Heart left ventricle (tissue), 16 donors: ENCODE measurements at regions not wholly inside any gene's neighbourhood (a gene's known extent, or its start where the extent isn't known, plus 50 kb on each side); places are given as distances from the start of the nearest gene placed in this dataset.

Source experiments
- ATAC-seq, 4 donors: fragments of 200-7000 bp; cut with Tn5 transposase; one replicate each; pipeline ENCODE4 v1.9.1; 2020 to 2022; ENCODE audit warnings: moderate library complexity in 4 of 4, mild to moderate bottlenecking in 3 of 4, moderate number of reproducible peaks in 1 of 4
- DNase-seq, 5 donors: peaks; one replicate each; pipeline ENCODE4 v3.0.0-alpha.2; 2020
- H3K27ac ChIP-seq, 12 donors: fragments of 200-600 bp; sonication (generic) in 4 of 12; one replicate each; pipeline versions ENCODE4 v1.5.0 to v1.8.0; 2016 to 2022; ENCODE audit warnings: mild to moderate bottlenecking in 2 of 12
- H3K27me3 ChIP-seq, 9 donors: fragments of 200-600 bp; sonication (generic) in 2 of 9; one replicate each; pipeline versions ENCODE4 v1.5.1 to v1.8.0; 2016 to 2022; ENCODE audit warnings: mild to moderate bottlenecking in 3 of 9
- H3K36me3 ChIP-seq, 9 donors: fragments of 200-600 bp; sonication (generic) in 2 of 9; one replicate each; pipeline versions ENCODE4 v1.5.0 to v1.8.0; 2018 to 2022; ENCODE audit warnings: mild to moderate bottlenecking in 2 of 9
- H3K4me1 ChIP-seq, 12 donors: fragments of 200-600 bp; sonication (generic) in 4 of 12; one replicate each; pipeline versions ENCODE4 v1.5.0 to v1.8.0; 2016 to 2022; ENCODE audit warnings: mild to moderate bottlenecking in 3 of 12
- H3K4me3 ChIP-seq, 12 donors: fragments of 200-600 bp; sonication (generic) in 4 of 12; one replicate each; pipeline versions ENCODE4 v1.5.0 to v1.8.0; 2017 to 2022; ENCODE audit warnings: mild to moderate bottlenecking in 9 of 12, moderate library complexity in 4 of 12
- H3K9me3 ChIP-seq, 12 donors: fragments of 200-600 bp; sonication (generic) in 4 of 12; one replicate each; pipeline versions ENCODE4 v1.5.0 to v1.8.0; 2016 to 2022; ENCODE audit warnings: mild to moderate bottlenecking in 1 of 12
- CTCF ChIP-seq, 12 donors: fragments of 200-600 bp; sonication (generic) in 4 of 12; IDR thresholded peaks; one replicate each; pipeline versions ENCODE4 v1.5.0 to v1.8.0; 2018 to 2022; ENCODE audit warnings: antibody characterized with exemption in 12 of 12, mild to moderate bottlenecking in 5 of 12
- POLR2A ChIP-seq, 2 donors: fragments of 450-650 bp; IDR thresholded peaks; one replicate each; pipeline ENCODE4 v1.6.1; 2017; ENCODE audit warnings: antibody characterized with exemption in 2 of 2, mild to moderate bottlenecking in 2 of 2, moderate library complexity in 2 of 2
- WGBS, 4 donors: extraction: QIAGEN DNeasy Blood & Tissue Kit in 2 of 4; methylation state at CpG; one replicate each; pipeline versions ENCODE4 v1.1.5 to v1.1.7; 2013 to 2018; 5-methylcytosine and 5-hydroxymethylcytosine counted together
- intact Hi-C, 10 donors: fragments of 100-400 bp; cut with DNase I; formaldehyde crosslinking; loops; one replicate each; pipeline versions ENCODE4 v1.11.1 to v1.14.2; 2022
- donor health status: ischemic (EF 13 %, LVEDD 7.1; RV severe dilation, severe dysfunction).
- donor health status: healthy with polysubstance abuse.
- donor health status: DM: no; HTN: yes; CAD: no.
- donor health status: DM: no; HTN: no; CAD: no.
- donor health status: ischemic (EF 25% LVEDD 6.9; RV normal size, moderate dysfunction).
- donor health status: ischemic (EF 25% LVEDD 5.7; RV mildly dilated, moderate dysfunction).
- donor health status: healthy.
- donor health status: DM: yes; HTN: yes; CAD: no.
- donor health status: ischemic (EF 35%, LVEDD 5.7; RV mildly dilated, moderate dysfunction).
- donor health status: nonischemic (EF 11% LVEDD 7.7; RV severe dilation, severe dysfunction).
- donor health status: DM: yes; HTN: yes; CAD: no.
- donor health status: PGD.
- donor health status: ischemic (EF 29% LVEDD 5.4; RV normal size, mild dysfunction).
- donor health status: nonischemic (EF 23%, LVEDD 6.1; RV moderate dilation, normal function).

DNA sequence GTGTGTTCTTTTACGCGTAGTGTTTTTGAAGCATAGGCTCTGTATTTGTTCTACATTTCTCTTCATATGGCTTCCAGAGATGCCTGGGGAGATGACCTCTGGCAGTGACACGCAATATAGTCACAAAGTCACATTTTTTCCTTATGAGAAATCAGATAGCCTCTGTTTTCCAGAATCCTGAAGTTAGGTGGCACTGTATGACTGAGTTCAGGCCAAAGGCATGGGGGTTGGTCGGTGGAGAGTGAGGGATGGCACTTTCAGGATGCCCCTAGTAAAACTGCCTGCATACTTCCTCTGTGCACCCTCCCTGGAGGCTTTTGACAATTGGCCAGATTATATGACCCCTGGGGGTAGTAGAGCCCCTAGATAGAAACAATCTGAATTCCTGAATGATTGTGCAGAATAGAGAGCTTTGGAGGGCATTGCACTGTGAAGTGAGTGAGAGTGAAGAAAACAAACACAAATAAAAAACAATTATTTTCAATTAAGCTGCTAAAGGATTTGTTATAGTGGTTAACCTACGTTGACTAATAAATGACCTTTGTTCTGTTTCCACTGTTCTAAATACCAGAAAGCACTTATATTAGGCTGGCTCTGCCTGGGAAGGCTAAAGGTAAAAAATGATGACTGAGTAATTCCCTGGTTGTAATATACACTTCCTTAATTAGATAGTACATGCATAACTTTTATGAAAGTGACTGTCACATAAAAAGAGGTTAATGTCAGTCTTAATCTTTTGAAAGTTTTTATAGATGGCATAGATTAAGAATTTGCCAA lies 1660.8 kb downstream of the PLA2G4A start:
- no peak for DNase-seq
- no peak for TF ChIP-seq POLR2A (IDR thresholded peaks at IDR 0.05)
- no peak for TF ChIP-seq CTCF (IDR thresholded peaks at IDR 0.05)
- Histone ChIP-seq H3K4me3 (no peak overlapping the region), H3K27ac (no peak overlapping the region), H3K4me1 (no peaks in the 10 kb centered on the region), H3K36me3 (no peaks in the 10 kb centered on the region), H3K27me3 (no peaks in the 10 kb centered on the region), H3K9me3 (peaks cover 0 to 10% (median 0%) of the 10 kb centered on the region in 12 donors)
- 42 to 64% (median 58%) methylated on average over 5 of the region's 5 CpGs for WGBS, 4 donors
- no peak for ATAC-seq
- intact Hi-C loops, result no loop called here

- H3K36me3 ChIP-seq, result no peaks in the 10 kb centered on the region
- TF ChIP-seq POLR2A (IDR thresholded peaks at IDR 0.05) (no peak), CTCF (IDR thresholded peaks at IDR 0.05) (no peak)
- H3K4me3 ChIP-seq, result no peak overlapping the region
- no peaks in the 10 kb centered on the region for H3K4me1 ChIP-seq
- intact Hi-C loops, result no loop called here
- no peak for DNase-seq
- H3K27me3 ChIP-seq, result no peaks in the 10 kb centered on the region
- H3K27ac ChIP-seq, result no peak overlapping the region
- ATAC-seq, result no peak
- WGBS, 4 donors, result 89 to 96% (median 90%) methylated on average over 1 of the region's 1 CpG
- peaks cover 0 to 19% (median 2%) of the 10 kb centered on the region in 12 donors for H3K9me3 ChIP-seq
These were observed 1667.8 kb downstream of the PLA2G4A start for GRCh38 chr1:188496506-188496905.

- 59 to 88% (median 75%) methylated on average over 1 of the region's 1 CpG for WGBS, 4 donors
- no peaks in the 10 kb centered on the region for H3K27me3 ChIP-seq
- no peak for TF ChIP-seq CTCF (IDR thresholded peaks at IDR 0.05)
- TF ChIP-seq POLR2A (IDR thresholded peaks at IDR 0.05), result no peak
- no peaks in the 10 kb centered on the region for H3K36me3 ChIP-seq
- intact Hi-C loops, result no loop called here
- no peak for ATAC-seq
- no peak overlapping the region for H3K27ac ChIP-seq
- no peak overlapping the region for H3K4me3 ChIP-seq
- H3K9me3 ChIP-seq, result peaks cover 0 to 16% (median 2%) of the 10 kb centered on the region in 12 donors
- no peak for DNase-seq
- H3K4me1 ChIP-seq, result no peaks in the 10 kb centered on the region
These were observed 1668.3 kb downstream of the PLA2G4A start for GRCh38 chr1:188497020-188497419.

GRCh38 chr1:188499690-188500089 lies 1670.9 kb downstream of the PLA2G4A start:
- no peaks in the 10 kb centered on the region for H3K36me3 ChIP-seq
- WGBS, 4 donors, result 32 to 60% (median 49%) methylated on average over 1 of the region's 1 CpG

More at GRCh38 chr1:188499690-188500089, 1670.9 kb downstream of the PLA2G4A start:
- no peak overlapping the region for H3K4me3 ChIP-seq
- intact Hi-C loops, result no loop called here
- H3K27ac ChIP-seq, result no peak overlapping the region
- no peak for TF ChIP-seq POLR2A (IDR thresholded peaks at IDR 0.05)
- TF ChIP-seq CTCF (IDR thresholded peaks at IDR 0.05), result no peak
- DNase-seq, result no peak
- no peaks in the 10 kb centered on the region for H3K4me1 ChIP-seq
- peaks cover 0 to 11% (median 0%) of the 10 kb centered on the region in 12 donors for H3K9me3 ChIP-seq
- no peaks in the 10 kb centered on the region for H3K27me3 ChIP-seq
- ATAC-seq, result no peak
